Endodermal cell (in vitro differentiated cells): ENCODE measurements at regions not wholly inside any gene's neighbourhood (a gene's known extent, or its start where the extent isn't known, plus 50 kb on each side); places are given as distances from the start of the nearest gene placed in this dataset.

Experiments
- DNase-seq: peaks from one replicate; pipeline ENCODE4 v3.0.0-alpha.2; 2017
- H3K27ac ChIP-seq: 2 replicates; pipeline ENCODE4 v1.5.1; 2013; ENCODE audit warnings: mild to moderate bottlenecking, low read depth, low read length, moderate library complexity
- H3K27me3 ChIP-seq: 2 replicates; pipeline ENCODE4 v1.6.1; 2013; ENCODE audit warnings: mild to moderate bottlenecking, low read length, moderate library complexity; ENCODE audit not compliant: insufficient read depth, control insufficient read depth, poor library complexity, severe bottlenecking
- H3K36me3 ChIP-seq: 2 replicates; pipeline ENCODE4 v1.7.0; 2013; ENCODE audit warnings: mild to moderate bottlenecking, low read length, moderate library complexity; ENCODE audit not compliant: control insufficient read depth, insufficient read depth
- H3K4me1 ChIP-seq: one replicate; pipeline ENCODE4 v1.7.0; 2013; ENCODE audit warnings: low read length; ENCODE audit not compliant: control insufficient read depth, insufficient read depth
- H3K4me3 ChIP-seq: 2 replicates; pipeline ENCODE4 v1.5.1; 2013; ENCODE audit warnings: mild to moderate bottlenecking, low read length, moderate library complexity
- H3K9ac ChIP-seq: 2 replicates; pipeline ENCODE4 v1.6.1; 2013; ENCODE audit warnings: mild to moderate bottlenecking, low read length, moderate library complexity; ENCODE audit not compliant: poor library complexity, severe bottlenecking; ENCODE audit errors: extremely low read depth
- H3K9me3 ChIP-seq: 2 replicates; pipeline ENCODE4 v1.6.1; 2013; ENCODE audit warnings: mild to moderate bottlenecking, low read length, moderate library complexity; ENCODE audit not compliant: control insufficient read depth
- H3K27ac Mint-ChIP-seq: 2 replicates; pipeline ENCODE4 v1.8.0; 2020; ENCODE audit warnings: mixed read lengths
- H3K27me3 Mint-ChIP-seq: 2 replicates; pipeline ENCODE4 v1.8.0; 2021; ENCODE audit warnings: mild to moderate bottlenecking, mixed read lengths; ENCODE audit not compliant: insufficient read depth
- H3K36me3 Mint-ChIP-seq: 2 replicates; pipeline ENCODE4 v1.8.0; 2020; ENCODE audit warnings: low read depth, mixed read lengths
- H3K4me1 Mint-ChIP-seq: 2 replicates; pipeline ENCODE4 v1.8.0; 2020; ENCODE audit warnings: mixed read lengths
- H3K4me3 Mint-ChIP-seq: 2 replicates; pipeline ENCODE4 v1.8.0; 2020; ENCODE audit warnings: mild to moderate bottlenecking, moderate library complexity, mixed read lengths
- H3K9me3 Mint-ChIP-seq: 2 replicates; pipeline ENCODE4 v1.8.0; 2020; ENCODE audit warnings: mild to moderate bottlenecking, mixed read lengths
- CTCF ChIP-seq: fragments of 200-600 bp; sonication (generic); conservative IDR thresholded peaks from 2 replicates; pipeline ENCODE4 v1.5.0; 2021; ENCODE audit warnings: antibody characterized with exemption, mild to moderate bottlenecking
- WGBS, 2 experiments: methylation state at CpG; one replicate each; pipeline versions ENCODE4 v1.1.5 to v1.1.7; 2013; ENCODE audit warnings: missing lambda C conversion rate in 2 of 2, mixed read lengths in 1 of 2; ENCODE audit not compliant: insufficient coverage in 1 of 2, insufficient read length in 1 of 2; 5-methylcytosine and 5-hydroxymethylcytosine counted together

- no peak for DNase-seq
- Histone ChIP-seq H3K36me3 (no peaks in the 10 kb centered on the region), H3K4me1 (no peaks in the 10 kb centered on the region), H3K9me3 (no peaks in the 10 kb centered on the region), H3K27ac (no peak overlapping the region), H3K9ac (no peak overlapping the region), H3K4me3 (no peak overlapping the region), H3K27me3 (no peaks in the 10 kb centered on the region)
- Mint-ChIP-seq H3K9me3 (peaks cover 15% of the 10 kb centered on the region), H3K27me3 (no peaks in the 10 kb centered on the region), H3K4me1 (no peaks in the 10 kb centered on the region), H3K36me3 (no peaks in the 10 kb centered on the region), H3K27ac (no peak overlapping the region), H3K4me3 (no peak overlapping the region)
- no peak for TF ChIP-seq CTCF
- WGBS, 2 experiments, result 87 to 94% methylated on average over 4 to 6 of the region's 6 CpGs
Observed at GRCh38 chr1:70805641-70806040, 242.0 kb downstream of the PTGER3 start.

- Histone ChIP-seq H3K4me3 (no peak overlapping the region), H3K27me3 (no peaks in the 10 kb centered on the region), H3K36me3 (no peaks in the 10 kb centered on the region), H3K9ac (no peak overlapping the region), H3K9me3 (no peaks in the 10 kb centered on the region), H3K4me1 (no peaks in the 10 kb centered on the region), H3K27ac (no peak overlapping the region)
- Mint-ChIP-seq H3K27ac (no peak overlapping the region), H3K27me3 (no peaks in the 10 kb centered on the region), H3K9me3 (peaks cover 13% of the 10 kb centered on the region), H3K4me3 (no peak overlapping the region), H3K4me1 (no peaks in the 10 kb centered on the region), H3K36me3 (no peaks in the 10 kb centered on the region)
- WGBS, 2 experiments, result 53 to 93% methylated on average over 2 to 3 of the region's 3 CpGs
- no peak for DNase-seq
- TF ChIP-seq CTCF, result no peak
Observed at GRCh38 chr1:70807088-70807664, 240.4 kb downstream of the PTGER3 start.

- DNase-seq, result no peak
- no peak overlapping the region for H3K4me3 ChIP-seq
- no peak overlapping the region for H3K27ac ChIP-seq
- no peaks in the 10 kb centered on the region for H3K4me1 Mint-ChIP-seq
- no peak overlapping the region for H3K4me3 Mint-ChIP-seq
- WGBS, 2 experiments, result 87 to 92% methylated on average over 1 to 2 of the region's 2 CpGs
- no peak for TF ChIP-seq CTCF
- H3K27me3 ChIP-seq, result no peaks in the 10 kb centered on the region
- no peaks in the 10 kb centered on the region for H3K36me3 Mint-ChIP-seq
- no peaks in the 10 kb centered on the region for H3K27me3 Mint-ChIP-seq
- H3K9ac ChIP-seq, result no peak overlapping the region
- no peak overlapping the region for H3K27ac Mint-ChIP-seq
- no peaks in the 10 kb centered on the region for H3K4me1 ChIP-seq
- peaks cover 6% of the 10 kb centered on the region for H3K9me3 Mint-ChIP-seq
- no peaks in the 10 kb centered on the region for H3K9me3 ChIP-seq
- H3K36me3 ChIP-seq, result no peaks in the 10 kb centered on the region
Observed at GRCh38 chr1:70809069-70809468, 238.5 kb downstream of the PTGER3 start.
